ENCODE measurements at regions not wholly inside any gene's neighbourhood (a gene's known extent, or its start where the extent isn't known, plus 50 kb on each side); places are given as distances from the start of the nearest gene placed in this dataset.

DNA sequence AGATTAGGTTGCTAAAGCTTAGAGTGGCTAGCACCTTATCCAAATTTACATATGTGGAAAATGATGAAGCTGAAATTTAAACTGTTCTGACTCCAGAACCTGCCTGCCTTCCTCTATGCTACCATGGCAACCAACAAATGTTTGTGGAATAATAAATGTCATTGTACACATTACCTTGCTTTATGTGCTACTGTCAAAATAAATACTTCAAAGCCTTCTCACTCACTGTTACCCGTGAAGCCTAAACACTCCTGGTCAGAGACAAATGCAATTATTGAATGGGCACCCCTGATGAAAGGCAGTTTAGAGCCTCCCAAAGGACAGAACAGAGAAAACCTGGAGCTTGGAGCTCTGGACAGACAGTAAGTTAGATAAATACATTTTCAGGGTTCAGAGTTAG lies 158.6 kb downstream of the FAM114A2 start:
- H3K27ac ChIP-seq = no peak overlapping the region
- no peaks in the 10 kb centered on the region for H3K36me3 ChIP-seq
- H3K9me3 ChIP-seq = no peaks in the 10 kb centered on the region
- DNase-seq (ENCODE audit: low spot score) = no peak
- no peaks in the 10 kb centered on the region for H3K27me3 ChIP-seq
- TF ChIP-seq CTCF (IDR thresholded peaks at IDR 0.05) = no peak
- no peak overlapping the region for H3K4me3 ChIP-seq
- no peaks in the 10 kb centered on the region for H3K4me1 ChIP-seq

DNA sequence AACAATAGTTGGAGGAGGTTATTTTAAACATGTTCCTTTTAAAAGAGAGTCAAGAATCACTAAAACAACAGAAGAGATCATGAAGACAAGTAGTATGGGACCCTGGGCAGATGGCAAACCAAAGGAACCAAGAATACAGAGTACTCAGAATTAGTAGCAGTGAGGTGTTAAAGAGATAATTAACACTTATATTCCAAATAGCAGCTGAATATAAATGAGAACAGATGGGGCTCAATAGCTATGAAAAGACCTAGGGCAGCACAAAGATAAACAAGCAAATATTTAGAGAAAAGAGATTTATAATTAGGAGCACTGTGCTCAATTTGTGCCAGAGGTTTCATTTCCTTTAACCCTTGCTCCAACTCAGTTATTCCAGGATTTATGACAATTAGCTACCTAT lies 159.1 kb downstream of the FAM114A2 start:
- DNase-seq (ENCODE audit: low spot score) = no peak
- TF ChIP-seq CTCF (IDR thresholded peaks at IDR 0.05) = no peak
- Histone ChIP-seq H3K4me3 (no peak overlapping the region), H3K27me3 (no peaks in the 10 kb centered on the region), H3K36me3 (no peaks in the 10 kb centered on the region), H3K4me1 (no peaks in the 10 kb centered on the region), H3K9me3 (no peaks in the 10 kb centered on the region), H3K27ac (no peak overlapping the region)

GRCh38 chr5:153866176-153866575 lies 172.5 kb downstream of the FAM114A2 start:
- H3K4me1 ChIP-seq = no peaks in the 10 kb centered on the region
- no peaks in the 10 kb centered on the region for H3K9me3 ChIP-seq
- no peaks in the 10 kb centered on the region for H3K27me3 ChIP-seq
- H3K4me3 ChIP-seq = no peak overlapping the region
- no peak for TF ChIP-seq CTCF (IDR thresholded peaks at IDR 0.05)
- no peaks in the 10 kb centered on the region for H3K36me3 ChIP-seq
- DNase-seq (ENCODE audit: low spot score) = no peak
- H3K27ac ChIP-seq = no peak overlapping the region

GRCh38 chr5:153865016-153865415 lies 173.7 kb downstream of the FAM114A2 start:
- TF ChIP-seq CTCF (IDR thresholded peaks at IDR 0.05) = no peak
- Histone ChIP-seq H3K9me3 (no peaks in the 10 kb centered on the region), H3K27me3 (no peaks in the 10 kb centered on the region), H3K4me1 (no peaks in the 10 kb centered on the region), H3K36me3 (no peaks in the 10 kb centered on the region), H3K27ac (no peak overlapping the region), H3K4me3 (no peak overlapping the region)
- no peak for DNase-seq (ENCODE audit: low spot score)

- Histone ChIP-seq H3K27me3 (no peaks in the 10 kb centered on the region), H3K36me3 (no peaks in the 10 kb centered on the region), H3K27ac (no peak overlapping the region), H3K4me1 (no peaks in the 10 kb centered on the region), H3K9me3 (no peaks in the 10 kb centered on the region), H3K4me3 (no peak overlapping the region)
- no peak for TF ChIP-seq CTCF (IDR thresholded peaks at IDR 0.05)
- DNase-seq (ENCODE audit: low spot score) = no peak
Measured at GRCh38 chr5:153863951-153864350, 174.8 kb downstream of the FAM114A2 start.
